Stomach (tissue), 4 donors: ENCODE measurements at regions not wholly inside any gene's neighbourhood (a gene's known extent, or its start where the extent isn't known, plus 50 kb on each side); places are given as distances from the start of the nearest gene placed in this dataset.

Experiments
- EP300 ChIP-seq: sonication (generic); formaldehyde crosslinking; IDR thresholded peaks from one replicate; pipeline ENCODE4 v1.6.1; 2017; ENCODE audit warnings: antibody characterized with exemption
- POLR2A ChIP-seq, 4 donors: fragments of 450-650 bp; IDR thresholded peaks; one replicate each; pipeline ENCODE4 v1.6.1; 2016; ENCODE audit warnings: antibody characterized with exemption in 4 of 4, control low read depth in 2 of 4, mild to moderate bottlenecking in 1 of 4, moderate library complexity in 1 of 4
- POLR2AphosphoS5 ChIP-seq, 3 donors: sonication (generic); formaldehyde crosslinking; IDR thresholded peaks; one replicate each; pipeline ENCODE4 v1.6.1; 2016; ENCODE audit warnings: antibody characterized with exemption in 3 of 3
- TF ChIP-seq, protein P1 (sequence below), 7 experiments: fragments of 450-650 bp in 4 of 7; fragments of 200-600 bp in 3 of 7; sonication (generic) in 3 of 7; IDR thresholded peaks; one replicate each; pipeline ENCODE4 v1.5.1; 2016 to 2019; ENCODE audit warnings: antibody characterized with exemption in 7 of 7, control low read depth in 2 of 7, mild to moderate bottlenecking in 1 of 7

DNA sequence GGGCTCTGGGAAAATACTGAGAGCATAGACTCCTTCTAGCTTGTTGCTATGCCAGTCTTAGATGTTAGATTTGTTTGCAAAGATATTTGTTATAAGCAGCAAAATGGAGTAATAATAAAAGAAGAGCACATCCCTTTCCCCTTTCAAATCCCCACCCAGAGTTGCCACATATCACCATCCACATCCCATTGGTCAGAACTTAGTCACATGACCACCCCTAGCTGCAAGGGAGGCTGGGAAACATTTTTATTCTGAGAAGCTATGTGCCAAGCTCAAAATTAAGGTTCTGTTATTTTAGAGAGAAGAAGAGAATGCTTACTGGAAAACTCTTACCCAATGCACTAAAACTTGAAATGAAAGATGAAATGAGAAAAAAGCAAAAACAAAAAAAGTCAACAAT is 193.9 kb upstream of the MVB12B start:
- no peak for TF ChIP-seq POLR2A (IDR thresholded peaks at IDR 0.05)
- TF ChIP-seq, protein P1, sequence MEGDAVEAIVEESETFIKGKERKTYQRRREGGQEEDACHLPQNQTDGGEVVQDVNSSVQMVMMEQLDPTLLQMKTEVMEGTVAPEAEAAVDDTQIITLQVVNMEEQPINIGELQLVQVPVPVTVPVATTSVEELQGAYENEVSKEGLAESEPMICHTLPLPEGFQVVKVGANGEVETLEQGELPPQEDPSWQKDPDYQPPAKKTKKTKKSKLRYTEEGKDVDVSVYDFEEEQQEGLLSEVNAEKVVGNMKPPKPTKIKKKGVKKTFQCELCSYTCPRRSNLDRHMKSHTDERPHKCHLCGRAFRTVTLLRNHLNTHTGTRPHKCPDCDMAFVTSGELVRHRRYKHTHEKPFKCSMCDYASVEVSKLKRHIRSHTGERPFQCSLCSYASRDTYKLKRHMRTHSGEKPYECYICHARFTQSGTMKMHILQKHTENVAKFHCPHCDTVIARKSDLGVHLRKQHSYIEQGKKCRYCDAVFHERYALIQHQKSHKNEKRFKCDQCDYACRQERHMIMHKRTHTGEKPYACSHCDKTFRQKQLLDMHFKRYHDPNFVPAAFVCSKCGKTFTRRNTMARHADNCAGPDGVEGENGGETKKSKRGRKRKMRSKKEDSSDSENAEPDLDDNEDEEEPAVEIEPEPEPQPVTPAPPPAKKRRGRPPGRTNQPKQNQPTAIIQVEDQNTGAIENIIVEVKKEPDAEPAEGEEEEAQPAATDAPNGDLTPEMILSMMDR (IDR thresholded peaks at IDR 0.05): no peak
- no peak for TF ChIP-seq EP300
- no peak for TF ChIP-seq POLR2AphosphoS5 (IDR thresholded peaks at IDR 0.05)
